ENCODE measurements at regions not wholly inside any gene's neighbourhood (a gene's known extent, or its start where the extent isn't known, plus 50 kb on each side); places are given as distances from the start of the nearest gene placed in this dataset.

DNA sequence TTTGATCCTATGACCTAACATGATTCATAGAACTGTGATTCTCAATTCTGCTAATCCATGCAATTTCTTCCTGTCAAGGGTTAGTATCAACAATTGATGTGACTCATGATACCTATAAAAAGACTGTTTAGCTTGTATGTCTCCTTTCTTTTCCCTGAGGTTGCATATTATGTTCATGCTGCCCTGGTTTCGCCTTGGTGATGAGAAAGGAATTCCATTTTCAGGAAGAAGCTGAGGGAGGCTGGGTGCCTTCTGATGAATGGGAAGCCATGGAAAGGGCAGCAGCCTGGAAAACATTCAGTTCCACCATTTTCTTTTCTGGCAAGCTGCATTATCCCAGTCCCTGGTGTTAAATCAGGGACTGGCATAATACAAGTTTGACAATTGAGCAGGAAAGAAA lies 976.5 kb downstream of the RPA4 start:
- H3K9ac ChIP-seq (replicated peaks; ENCODE audit: extremely low read depth, insufficient read depth, low read length): no peak overlapping the region
- H3K9me3 ChIP-seq (replicated peaks; ENCODE audit: control insufficient read depth, insufficient read depth, low read length): no peaks in the 10 kb centered on the region
- DNase-seq (ENCODE audit: low read depth, low spot score) (peak; percentile 59), FAIRE-seq (peak; percentile 74)
- H3K27me3 ChIP-seq (ENCODE audit: control insufficient read depth in 2 of 2, insufficient read depth in 2 of 2, low read length in 2 of 2): no peaks in the 10 kb centered on the region
- H2AFZ ChIP-seq (ENCODE audit: low read depth, low read length): no peak overlapping the region
- no peaks in the 10 kb centered on the region for H3K79me2 ChIP-seq (ENCODE audit: control insufficient read depth, insufficient read depth, low read length)
- H3K36me3 ChIP-seq (ENCODE audit: control insufficient read depth in 2 of 2, extremely low read depth in 1 of 2, insufficient read depth in 2 of 2, low read length in 2 of 2): no peaks in the 10 kb centered on the region
- TF ChIP-seq MAX (IDR thresholded peaks at IDR 0.05; ENCODE audit: insufficient read depth, insufficient read length) (no peak), FOS (IDR thresholded peaks at IDR 0.05; ENCODE audit: borderline replicate concordance, insufficient read depth, low read length) (peak; percentile 33), GATA2 (IDR thresholded peaks at IDR 0.05; ENCODE audit: insufficient read depth, insufficient read length, low read depth, low read length) (no peak), JUN (IDR thresholded peaks at IDR 0.05; ENCODE audit: borderline replicate concordance, insufficient read depth, insufficient read length, low read depth) (peak; percentile 46)
- no peaks in the 10 kb centered on the region for H4K20me1 ChIP-seq (replicated peaks; ENCODE audit: control insufficient read depth, extremely low read depth, insufficient read depth, low read length)
- dilution Hi-C loops (cut with MboI; ENCODE audit: extremely low pct_ligation_motif_present, low sequenced_read_pairs) (no loop called here), intact Hi-C loops (cut with micrococcal nuclease) (no loop called here)
- H3K4me3 ChIP-seq (replicated peaks in 1 of 3; ENCODE audit: insufficient read depth in 1 of 3, low read depth in 1 of 3, low read length in 3 of 3): no peak overlapping the region
- H3K9me1 ChIP-seq (replicated peaks; ENCODE audit: control insufficient read depth, extremely low read depth, insufficient read depth, low read length): no peaks in the 10 kb centered on the region
- H3K4me2 ChIP-seq (ENCODE audit: insufficient read depth, low read length): no peak overlapping the region
- H3K4me1 ChIP-seq (ENCODE audit: control insufficient read depth, extremely low read depth, insufficient read depth, low read length): peaks cover 18% of the 10 kb centered on the region
- BruUV-seq (replicated peaks): no TSS peak
- H3K27ac ChIP-seq (ENCODE audit: insufficient read depth, low read depth, low read length): no peak overlapping the region
- POLR2A ChIA-PET: no interaction called here
- CTCF ChIA-PET: no interaction called here

DNA sequence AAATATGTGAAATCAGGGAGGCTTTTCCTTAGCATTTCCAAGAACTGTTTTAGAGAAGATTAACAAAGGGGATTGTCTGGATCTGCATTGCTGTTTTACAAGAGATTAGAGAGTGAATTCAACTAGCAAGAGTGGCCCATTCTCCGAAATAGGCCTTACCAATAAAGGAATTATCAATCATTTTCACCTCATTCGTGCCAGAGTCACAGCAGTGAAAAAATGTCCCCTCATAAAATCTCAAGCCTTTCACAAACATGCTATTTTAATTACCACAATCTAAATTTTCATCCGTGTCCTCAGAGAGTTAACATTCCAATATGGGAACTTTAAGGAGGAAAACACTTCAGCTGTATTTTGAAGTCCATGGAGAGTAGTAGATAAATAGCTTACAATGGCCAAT lies 979.6 kb downstream of the RPA4 start:
- no TSS peak for BruUV-seq (replicated peaks)
- Histone ChIP-seq H3K79me2 (ENCODE audit: control insufficient read depth, insufficient read depth, low read length) (no peaks in the 10 kb centered on the region), H3K36me3 (ENCODE audit: control insufficient read depth in 2 of 2, extremely low read depth in 1 of 2, insufficient read depth in 2 of 2, low read length in 2 of 2) (no peaks in the 10 kb centered on the region), H3K27ac (ENCODE audit: insufficient read depth, low read depth, low read length) (no peak overlapping the region), H3K9me3 (replicated peaks; ENCODE audit: control insufficient read depth, insufficient read depth, low read length) (no peaks in the 10 kb centered on the region), H3K27me3 (ENCODE audit: control insufficient read depth in 2 of 2, insufficient read depth in 2 of 2, low read length in 2 of 2) (no peaks in the 10 kb centered on the region), H3K4me2 (ENCODE audit: insufficient read depth, low read length) (no peak overlapping the region), H4K20me1 (replicated peaks; ENCODE audit: control insufficient read depth, extremely low read depth, insufficient read depth, low read length) (no peaks in the 10 kb centered on the region), H3K9ac (replicated peaks; ENCODE audit: extremely low read depth, insufficient read depth, low read length) (no peak overlapping the region), H3K9me1 (replicated peaks; ENCODE audit: control insufficient read depth, extremely low read depth, insufficient read depth, low read length) (no peaks in the 10 kb centered on the region), H2AFZ (ENCODE audit: low read depth, low read length) (no peak overlapping the region), H3K4me3 (replicated peaks in 1 of 3; ENCODE audit: insufficient read depth in 1 of 3, low read depth in 1 of 3, low read length in 3 of 3) (no peak overlapping the region), H3K4me1 (ENCODE audit: control insufficient read depth, extremely low read depth, insufficient read depth, low read length) (peaks cover 13% of the 10 kb centered on the region)
- no peak for FAIRE-seq
- dilution Hi-C loops (cut with MboI; ENCODE audit: extremely low pct_ligation_motif_present, low sequenced_read_pairs): no loop called here
- POLR2A ChIA-PET: no interaction called here
- intact Hi-C loops (cut with micrococcal nuclease): no loop called here
- no peak for TF ChIP-seq EZH2 (IDR thresholded peaks at IDR 0.05; ENCODE audit: borderline replicate concordance, low read depth, low read length, severe bottlenecking)
- TF ChIP-seq JUN (IDR thresholded peaks at IDR 0.05; ENCODE audit: borderline replicate concordance, insufficient read depth, insufficient read length, low read depth): no peak
- TF ChIP-seq MAX (IDR thresholded peaks at IDR 0.05; ENCODE audit: insufficient read depth, insufficient read length): no peak
- TF ChIP-seq POLR2AphosphoS5 (IDR thresholded peaks at IDR 0.05; ENCODE audit: insufficient read depth, low read depth, low read length): no peak
- no peak for TF ChIP-seq FOS (IDR thresholded peaks at IDR 0.05; ENCODE audit: borderline replicate concordance, insufficient read depth, low read length)
- TF ChIP-seq GATA2 (IDR thresholded peaks at IDR 0.05; ENCODE audit: insufficient read depth, insufficient read length, low read depth, low read length): no peak
- no peak for TF ChIP-seq POLR2A (IDR thresholded peaks at IDR 0.05; ENCODE audit: low read depth, low read length)
- no peak for TF ChIP-seq MYC (IDR thresholded peaks at IDR 0.05; ENCODE audit: low read depth, low read length)
- no peak for TF ChIP-seq CTCF (IDR thresholded peaks at IDR 0.05; ENCODE audit: extremely low read depth in 1 of 2, insufficient read depth in 1 of 2, low read depth in 1 of 2, low read length in 2 of 2)
- no peak for DNase-seq (ENCODE audit: low read depth, low spot score)
- CTCF ChIA-PET: no interaction called here
